ENCODE measurements at regions not wholly inside any gene's neighbourhood (a gene's known extent, or its start where the extent isn't known, plus 50 kb on each side); places are given as distances from the start of the nearest gene placed in this dataset.

- H3K9me3 ChIP-seq (ENCODE audit: control insufficient read depth, insufficient read depth, low read length), result no peaks in the 10 kb centered on the region
These were observed 177.9 kb downstream of the JRKL start for GRCh38 chr11:96567667-96568066.

GRCh38 chr11:96576383-96576782, 186.6 kb downstream of the JRKL start:
- H3K9me3 ChIP-seq (ENCODE audit: control insufficient read depth, insufficient read depth, low read length), result no peaks in the 10 kb centered on the region
- no peaks in the 10 kb centered on the region for H3K36me3 ChIP-seq (ENCODE audit: control insufficient read depth, low read length)
- no peak overlapping the region for H3K27ac ChIP-seq (ENCODE audit: low read depth, low read length)
- H3K79me2 ChIP-seq (ENCODE audit: control insufficient read depth, low read length), result no peaks in the 10 kb centered on the region
- TF ChIP-seq EZH2phosphoT487 (IDR thresholded peaks at IDR 0.05; ENCODE audit: borderline replicate concordance, low read length), result no peak
- TF ChIP-seq CTCF (IDR thresholded peaks at IDR 0.05; ENCODE audit: low read depth, low read length, poor library complexity, severe bottlenecking), result no peak
- no peaks in the 10 kb centered on the region for H3K4me1 ChIP-seq (ENCODE audit: control insufficient read depth, low read length)
- H3K27me3 ChIP-seq (ENCODE audit: control insufficient read depth, low read length), result no peaks in the 10 kb centered on the region
- no peaks in the 10 kb centered on the region for H4K20me1 ChIP-seq (ENCODE audit: control insufficient read depth, insufficient read depth, low read depth, low read length)
- H3K4me3 ChIP-seq (ENCODE audit: low read length), result no peak overlapping the region
- H3K9me2 ChIP-seq (replicated peaks; ENCODE audit: control insufficient read depth, low read length), result no peaks in the 10 kb centered on the region
- no peaks in the 10 kb centered on the region for H3F3A ChIP-seq (ENCODE audit: control insufficient read depth, insufficient read depth)
- H3K4me2 ChIP-seq (ENCODE audit: low read length), result no peak overlapping the region

More at GRCh38 chr11:96567667-96568066, 177.9 kb downstream of the JRKL start:
- H3F3A ChIP-seq (ENCODE audit: control insufficient read depth, insufficient read depth), result no peaks in the 10 kb centered on the region
- no peaks in the 10 kb centered on the region for H3K36me3 ChIP-seq (ENCODE audit: control insufficient read depth, low read length)
- H3K4me2 ChIP-seq (ENCODE audit: low read length), result no peak overlapping the region
- H3K9me2 ChIP-seq (replicated peaks; ENCODE audit: control insufficient read depth, low read length), result no peaks in the 10 kb centered on the region
- no peaks in the 10 kb centered on the region for H4K20me1 ChIP-seq (ENCODE audit: control insufficient read depth, insufficient read depth, low read depth, low read length)
- no peak overlapping the region for H3K27ac ChIP-seq (ENCODE audit: low read depth, low read length)
- no peak for TF ChIP-seq EZH2phosphoT487 (IDR thresholded peaks at IDR 0.05; ENCODE audit: borderline replicate concordance, low read length)
- TF ChIP-seq CTCF (IDR thresholded peaks at IDR 0.05; ENCODE audit: low read depth, low read length, poor library complexity, severe bottlenecking), result no peak
- no peaks in the 10 kb centered on the region for H3K79me2 ChIP-seq (ENCODE audit: control insufficient read depth, low read length)
- H3K27me3 ChIP-seq (ENCODE audit: control insufficient read depth, low read length), result no peaks in the 10 kb centered on the region
- no peaks in the 10 kb centered on the region for H3K4me1 ChIP-seq (ENCODE audit: control insufficient read depth, low read length)
- H3K4me3 ChIP-seq (ENCODE audit: low read length), result no peak overlapping the region

- Histone ChIP-seq H3K4me2 (ENCODE audit: low read length) (no peak overlapping the region), H3F3A (ENCODE audit: control insufficient read depth, insufficient read depth) (no peaks in the 10 kb centered on the region), H3K9me3 (ENCODE audit: control insufficient read depth, insufficient read depth, low read length) (no peaks in the 10 kb centered on the region), H3K27me3 (ENCODE audit: control insufficient read depth, low read length) (no peaks in the 10 kb centered on the region), H3K79me2 (ENCODE audit: control insufficient read depth, low read length) (no peaks in the 10 kb centered on the region), H3K27ac (ENCODE audit: low read depth, low read length) (no peak overlapping the region), H3K4me1 (ENCODE audit: control insufficient read depth, low read length) (no peaks in the 10 kb centered on the region), H3K9me2 (replicated peaks; ENCODE audit: control insufficient read depth, low read length) (no peaks in the 10 kb centered on the region), H4K20me1 (ENCODE audit: control insufficient read depth, insufficient read depth, low read depth, low read length) (no peaks in the 10 kb centered on the region), H3K4me3 (ENCODE audit: low read length) (no peak overlapping the region), H3K36me3 (ENCODE audit: control insufficient read depth, low read length) (no peaks in the 10 kb centered on the region)
- TF ChIP-seq EZH2phosphoT487 (IDR thresholded peaks at IDR 0.05; ENCODE audit: borderline replicate concordance, low read length) (no peak), CTCF (IDR thresholded peaks at IDR 0.05; ENCODE audit: low read depth, low read length, poor library complexity, severe bottlenecking) (no peak)
These were observed 188.6 kb downstream of the JRKL start for GRCh38 chr11:96578379-96578778.

DNA sequence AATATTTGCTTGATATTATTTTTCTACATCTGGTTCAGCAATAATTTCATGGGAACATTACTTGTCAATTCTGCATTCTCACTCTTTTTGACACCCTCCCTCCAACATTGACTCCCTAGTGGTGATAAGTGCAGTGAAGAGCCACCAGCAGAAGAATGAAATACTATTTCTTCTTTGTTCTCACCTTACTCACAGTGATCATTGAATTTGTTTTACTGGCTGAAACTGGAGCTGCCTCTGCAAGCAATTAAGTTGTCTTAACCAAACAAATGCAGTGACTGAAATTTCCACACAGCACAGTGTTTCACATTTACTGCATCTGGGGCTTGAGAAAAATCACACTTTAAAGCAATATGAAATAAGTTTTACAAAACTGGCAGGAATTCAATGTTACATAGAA, 189.8 kb downstream of the JRKL start:
- H4K20me1 ChIP-seq (ENCODE audit: control insufficient read depth, insufficient read depth, low read depth, low read length), result no peaks in the 10 kb centered on the region
- TF ChIP-seq EZH2phosphoT487 (IDR thresholded peaks at IDR 0.05; ENCODE audit: borderline replicate concordance, low read length), result no peak
- TF ChIP-seq CTCF (IDR thresholded peaks at IDR 0.05; ENCODE audit: low read depth, low read length, poor library complexity, severe bottlenecking), result no peak
- H3K36me3 ChIP-seq (ENCODE audit: control insufficient read depth, low read length), result no peaks in the 10 kb centered on the region
- H3K79me2 ChIP-seq (ENCODE audit: control insufficient read depth, low read length), result no peaks in the 10 kb centered on the region
- no peaks in the 10 kb centered on the region for H3K9me3 ChIP-seq (ENCODE audit: control insufficient read depth, insufficient read depth, low read length)
- no peak overlapping the region for H3K4me2 ChIP-seq (ENCODE audit: low read length)
- no peak overlapping the region for H3K27ac ChIP-seq (ENCODE audit: low read depth, low read length)
- H3K4me3 ChIP-seq (ENCODE audit: low read length), result no peak overlapping the region
- no peaks in the 10 kb centered on the region for H3F3A ChIP-seq (ENCODE audit: control insufficient read depth, insufficient read depth)
- H3K4me1 ChIP-seq (ENCODE audit: control insufficient read depth, low read length), result no peaks in the 10 kb centered on the region
- no peaks in the 10 kb centered on the region for H3K9me2 ChIP-seq (replicated peaks; ENCODE audit: control insufficient read depth, low read length)
- no peaks in the 10 kb centered on the region for H3K27me3 ChIP-seq (ENCODE audit: control insufficient read depth, low read length)
